ENCODE measurements at regions not wholly inside any gene's neighbourhood (a gene's known extent, or its start where the extent isn't known, plus 50 kb on each side); places are given as distances from the start of the nearest gene placed in this dataset.

DNA sequence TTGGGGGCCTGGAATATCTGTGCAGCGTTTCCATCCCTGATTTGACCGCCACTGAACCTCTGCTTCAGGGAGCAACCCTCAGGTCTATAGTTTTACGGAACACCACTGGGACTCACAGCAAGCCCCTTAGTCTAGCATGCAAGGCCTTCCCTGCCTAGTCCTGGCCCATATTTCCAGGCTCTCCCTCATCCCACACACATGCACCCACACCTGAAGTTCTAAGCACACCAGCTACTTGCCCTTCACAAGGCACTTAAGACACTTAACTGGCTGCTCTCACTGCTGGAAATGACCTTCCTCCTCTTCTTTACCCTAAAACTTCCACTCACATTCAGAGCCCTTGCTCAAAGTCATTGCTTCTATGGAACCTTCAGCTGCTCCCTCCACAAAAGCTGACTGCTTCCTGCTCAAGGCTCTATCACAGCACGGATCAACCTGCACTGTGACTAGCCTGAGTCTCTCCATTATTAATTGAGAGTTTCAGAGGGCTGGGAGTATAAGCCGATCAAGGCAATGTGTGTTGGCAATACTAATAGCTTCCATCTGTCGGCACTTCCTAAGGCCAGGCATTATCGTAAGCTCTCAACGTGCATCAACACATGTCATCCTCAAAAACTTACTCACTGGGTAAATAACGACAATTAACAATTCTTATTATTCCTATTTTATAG lies 84.3 kb downstream of the RRAGC start:
- Histone ChIP-seq H3K14ac (ENCODE audit: insufficient read depth, low read length) (no peak overlapping the region), H3K79me1 (ENCODE audit: insufficient read depth, low read depth, low read length, poor library complexity, severe bottlenecking) (no peaks in the 10 kb centered on the region), H2AFZ (ENCODE audit: low read length) (no peak overlapping the region), H4K20me1 (ENCODE audit: control insufficient read depth, insufficient read depth, insufficient read length) (no peaks in the 10 kb centered on the region), H3K23me2 (ENCODE audit: insufficient read length, low read depth, low read length, poor library complexity, severe bottlenecking) (no peaks in the 10 kb centered on the region), H3T11ph (ENCODE audit: low read length) (no peak overlapping the region), H3K9ac (ENCODE audit: extremely low read depth, insufficient read length, low read length) (no peak overlapping the region), H2BK5ac (ENCODE audit: insufficient read length, low read length) (no peak overlapping the region), H3K27me3 (ENCODE audit: insufficient read depth, low read length) (no peaks in the 10 kb centered on the region), H3K4me1 (ENCODE audit: insufficient read depth, low read length) (no peaks in the 10 kb centered on the region), H3K27ac (ENCODE audit: insufficient read length, low read depth, low read length) (no peak overlapping the region), H2BK20ac (ENCODE audit: low read depth, low read length, poor library complexity, severe bottlenecking) (no peak overlapping the region), H2BK12ac (ENCODE audit: insufficient read length, low read depth, low read length) (no peak overlapping the region), H2AK5ac (ENCODE audit: insufficient read length, low read length) (no peak overlapping the region), H4K8ac (replicated peaks; ENCODE audit: insufficient read length, low read depth, low read length) (no peak overlapping the region), H3K9me3 (ENCODE audit: control insufficient read depth, low read depth, low read length) (no peaks in the 10 kb centered on the region), H3K18ac (ENCODE audit: insufficient read length, low read depth, low read length) (no peak overlapping the region), H2BK120ac (ENCODE audit: low read depth, low read length, poor library complexity, severe bottlenecking) (no peak overlapping the region), H3K79me2 (ENCODE audit: insufficient read depth, low read length) (no peaks in the 10 kb centered on the region), H3K4ac (ENCODE audit: low read depth, low read length) (no peak overlapping the region), H4K91ac (ENCODE audit: insufficient read length, low read depth, low read length) (no peak overlapping the region), H2BK15ac (ENCODE audit: low read depth, low read length) (no peak overlapping the region), H3K4me2 (ENCODE audit: insufficient read depth, insufficient read length, low read length) (no peak overlapping the region), H4K5ac (ENCODE audit: insufficient read length, low read depth, low read length) (no peak overlapping the region), H3K23ac (ENCODE audit: insufficient read length, low read depth, low read length) (no peak overlapping the region), H3K56ac (ENCODE audit: insufficient read length, low read depth, low read length) (no peak overlapping the region)
- DNase-seq = no peak
- no peaks in the 10 kb centered on the region for H3K9me3 Mint-ChIP-seq
- TF ChIP-seq, protein P1, sequence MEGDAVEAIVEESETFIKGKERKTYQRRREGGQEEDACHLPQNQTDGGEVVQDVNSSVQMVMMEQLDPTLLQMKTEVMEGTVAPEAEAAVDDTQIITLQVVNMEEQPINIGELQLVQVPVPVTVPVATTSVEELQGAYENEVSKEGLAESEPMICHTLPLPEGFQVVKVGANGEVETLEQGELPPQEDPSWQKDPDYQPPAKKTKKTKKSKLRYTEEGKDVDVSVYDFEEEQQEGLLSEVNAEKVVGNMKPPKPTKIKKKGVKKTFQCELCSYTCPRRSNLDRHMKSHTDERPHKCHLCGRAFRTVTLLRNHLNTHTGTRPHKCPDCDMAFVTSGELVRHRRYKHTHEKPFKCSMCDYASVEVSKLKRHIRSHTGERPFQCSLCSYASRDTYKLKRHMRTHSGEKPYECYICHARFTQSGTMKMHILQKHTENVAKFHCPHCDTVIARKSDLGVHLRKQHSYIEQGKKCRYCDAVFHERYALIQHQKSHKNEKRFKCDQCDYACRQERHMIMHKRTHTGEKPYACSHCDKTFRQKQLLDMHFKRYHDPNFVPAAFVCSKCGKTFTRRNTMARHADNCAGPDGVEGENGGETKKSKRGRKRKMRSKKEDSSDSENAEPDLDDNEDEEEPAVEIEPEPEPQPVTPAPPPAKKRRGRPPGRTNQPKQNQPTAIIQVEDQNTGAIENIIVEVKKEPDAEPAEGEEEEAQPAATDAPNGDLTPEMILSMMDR (conservative IDR thresholded peaks at IDR 0.05) = no peak
- H3K4me1 Mint-ChIP-seq = peaks cover 18 to 19% of the 10 kb centered on the region in 2 experiments
- no peak overlapping the region for H3K4me3 Mint-ChIP-seq
- no peak overlapping the region; a peak in 1 of 7 replicates for H3K27ac Mint-ChIP-seq
- no CpG with 5 or more reads among the region's 9 CpGs for WGBS (ENCODE audit: extremely low coverage, insufficient read length, low lambda C conversion rate)
- H3K36me3 Mint-ChIP-seq (ENCODE audit: insufficient read depth in 1 of 3, low read depth in 3 of 3) = no peaks in the 10 kb centered on the region
- H3K27me3 Mint-ChIP-seq (ENCODE audit: low read depth) = peaks cover 2% of the 10 kb centered on the region

All from H9 (cell line).